Gastrocnemius medialis (tissue), 4 donors: ENCODE measurements at regions not wholly inside any gene's neighbourhood (a gene's known extent, or its start where the extent isn't known, plus 50 kb on each side); places are given as distances from the start of the nearest gene placed in this dataset.

Experiments
- CTCF ChIP-seq, 5 experiments: fragments of 450-650 bp in 3 of 5; fragments of 200-600 bp in 2 of 5; sonication (generic) in 2 of 5; IDR thresholded peaks in 4 of 5; conservative IDR thresholded peaks in 1 of 5; 1 replicate in 4 of 5; 2 replicates in 1 of 5; pipeline ENCODE4 v1.5.1; 2016 to 2019; ENCODE audit warnings: antibody characterized with exemption in 5 of 5, mild to moderate bottlenecking in 3 of 5, moderate library complexity in 3 of 5
- POLR2A ChIP-seq, 2 donors: fragments of 450-650 bp; IDR thresholded peaks; one replicate each; pipeline ENCODE4 v1.6.1; 2017; ENCODE audit warnings: antibody characterized with exemption in 2 of 2, mild to moderate bottlenecking in 2 of 2, moderate library complexity in 2 of 2

GRCh38 chr6:109262261-109262660 lies 120.0 kb downstream of the CD164 start:
- no peak for TF ChIP-seq CTCF (IDR thresholded peaks at IDR 0.05 in 4 of 5, conservative IDR thresholded peaks at IDR 0.05 in 1 of 5)
- TF ChIP-seq POLR2A (IDR thresholded peaks at IDR 0.05) = no peak
